ENCODE measurements at regions not wholly inside any gene's neighbourhood (a gene's known extent, or its start where the extent isn't known, plus 50 kb on each side); places are given as distances from the start of the nearest gene placed in this dataset.

DNA sequence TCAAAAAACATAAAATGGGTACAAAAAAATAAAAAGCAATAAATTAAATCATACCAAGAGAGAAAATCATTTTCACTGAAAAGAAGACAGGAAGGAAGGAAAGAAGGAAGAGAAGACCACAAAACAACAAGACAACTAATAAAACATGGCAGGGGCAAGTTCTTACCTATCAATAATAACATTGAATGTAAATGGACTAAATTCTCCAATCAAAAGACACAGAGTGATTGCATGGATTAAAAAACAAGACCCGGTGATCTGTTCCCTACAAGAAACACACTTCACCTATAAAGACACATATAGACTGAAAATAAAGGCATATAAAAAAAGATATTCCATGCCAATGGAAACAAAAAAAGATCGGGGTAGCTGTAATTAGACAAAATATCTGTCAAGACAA is 82.6 kb upstream of the CERS6 start:
- no peak for DNase-seq (ENCODE audit: extremely low read depth, low read depth, low spot score)

DNA sequence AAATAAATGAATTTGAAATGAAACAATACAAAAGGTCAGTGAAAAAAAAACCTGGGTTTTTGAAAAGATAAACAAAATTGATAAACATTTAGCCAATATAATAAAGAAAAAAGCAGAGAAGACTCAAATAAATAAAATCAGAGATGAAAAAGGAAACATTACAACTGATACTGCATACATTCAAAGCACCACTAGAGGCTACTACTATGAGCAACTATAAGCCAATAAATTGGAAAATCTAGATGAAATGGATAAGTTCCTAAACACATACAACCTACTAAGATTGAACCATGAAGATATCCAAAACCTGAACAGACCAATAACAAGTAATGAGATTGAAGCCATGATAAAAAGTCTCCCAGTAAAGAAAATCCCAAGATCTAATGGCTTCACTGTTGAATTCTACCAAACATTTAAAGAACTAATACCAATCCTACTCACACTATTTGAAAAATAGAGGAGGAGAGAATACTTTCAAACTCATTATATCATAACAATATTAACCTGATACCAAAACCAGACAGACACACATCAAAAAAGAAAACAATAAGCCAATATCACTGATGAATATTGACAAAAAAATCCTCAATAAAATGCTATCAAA is 80.8 kb upstream of the CERS6 start:
- no peak for DNase-seq (ENCODE audit: extremely low read depth, low read depth, low spot score)

DNA sequence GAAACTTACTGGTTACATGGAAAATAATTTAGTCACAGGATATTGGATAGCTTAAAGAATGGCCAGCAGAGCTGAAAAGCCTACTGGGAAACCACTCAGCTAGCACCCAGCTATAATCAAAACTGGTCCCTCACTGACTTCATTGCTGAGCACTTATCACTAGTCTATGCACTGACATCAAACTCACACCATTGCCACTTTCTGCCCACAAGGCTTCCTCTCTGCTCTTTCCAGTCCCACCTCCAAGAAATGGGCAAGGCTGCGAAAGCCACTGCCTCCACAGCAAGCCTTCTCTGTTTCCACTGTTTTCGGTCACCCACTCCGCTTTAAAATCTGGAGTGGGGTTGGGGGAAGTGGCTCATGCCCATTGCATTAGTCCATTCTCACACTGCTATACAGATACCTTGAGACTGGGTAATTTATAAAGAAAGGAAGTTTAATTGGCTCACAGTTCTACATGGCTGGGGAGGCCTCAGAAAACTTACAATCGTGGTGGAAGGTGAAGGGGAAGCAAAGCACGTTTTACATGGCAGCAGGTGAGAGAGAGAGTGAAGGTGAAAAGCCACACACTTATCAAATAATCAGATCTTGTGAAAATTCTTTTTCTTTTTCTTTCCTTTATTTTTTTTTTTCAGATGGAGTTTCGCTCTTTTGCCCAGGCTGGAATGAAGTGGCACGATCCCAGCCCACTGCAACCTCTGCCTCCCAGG is 77.0 kb upstream of the CERS6 start:
- no peak for DNase-seq (ENCODE audit: extremely low read depth, low read depth, low spot score)

DNA sequence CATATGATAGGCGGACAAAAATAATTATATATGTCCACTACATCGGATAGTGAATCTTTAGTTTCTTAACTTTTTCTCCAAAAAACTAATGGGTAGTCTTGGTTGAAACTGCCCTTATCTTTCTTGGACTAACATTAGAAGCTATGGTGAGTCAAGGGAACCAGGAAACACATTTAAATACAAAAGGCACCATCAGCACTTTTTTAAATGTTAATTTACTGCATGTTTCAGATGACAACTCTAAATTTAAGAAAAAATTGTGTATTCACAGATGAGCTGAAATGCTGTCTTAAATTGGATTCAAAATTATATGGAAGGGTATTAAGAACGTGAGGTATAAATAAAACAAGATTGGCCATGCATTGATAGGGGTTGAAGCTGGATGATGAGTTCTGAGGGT is 75.6 kb upstream of the CERS6 start:
- no peak for DNase-seq (ENCODE audit: extremely low read depth, low read depth, low spot score)

DNA sequence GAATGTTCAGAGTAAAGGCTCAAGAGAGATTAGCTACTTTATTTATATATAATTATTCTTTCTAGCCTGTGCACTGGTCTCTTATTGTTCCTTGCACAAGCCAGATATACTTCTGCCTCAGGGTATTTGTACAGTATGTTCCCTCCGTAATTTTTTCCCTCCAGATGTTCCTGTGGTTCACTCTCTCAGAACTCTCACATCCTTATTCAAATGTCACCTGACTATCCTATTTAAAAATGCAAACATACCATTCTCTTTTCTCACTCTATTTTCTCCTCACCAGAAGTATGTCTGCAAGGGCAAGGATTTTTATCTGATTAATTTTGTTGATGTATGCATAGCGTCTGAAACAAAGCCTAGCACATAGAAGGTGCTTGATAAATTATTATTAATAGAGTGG is 64.0 kb upstream of the CERS6 start:
- no peak for DNase-seq (ENCODE audit: extremely low read depth, low read depth, low spot score)

DNA sequence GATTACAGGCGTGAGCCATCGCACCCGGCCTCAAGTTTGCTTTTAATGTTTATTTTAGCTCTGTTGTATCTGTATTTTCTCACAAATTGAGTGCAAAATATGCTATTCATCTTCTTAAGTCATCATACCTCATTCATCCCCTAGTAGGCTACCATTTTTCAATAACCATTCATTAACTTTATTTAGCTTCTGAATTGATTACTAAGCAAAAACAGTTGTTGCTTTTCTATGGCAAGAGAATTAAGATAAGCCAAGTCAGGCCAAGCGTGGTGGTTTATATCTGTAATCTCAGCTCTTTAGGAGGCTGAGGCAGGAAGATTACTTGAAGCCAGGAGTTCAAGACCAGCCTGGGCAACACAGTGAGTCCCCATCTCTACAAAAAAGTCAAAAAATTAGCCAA is 63.3 kb upstream of the CERS6 start:
- no peak for DNase-seq (ENCODE audit: extremely low read depth, low read depth, low spot score)

DNA sequence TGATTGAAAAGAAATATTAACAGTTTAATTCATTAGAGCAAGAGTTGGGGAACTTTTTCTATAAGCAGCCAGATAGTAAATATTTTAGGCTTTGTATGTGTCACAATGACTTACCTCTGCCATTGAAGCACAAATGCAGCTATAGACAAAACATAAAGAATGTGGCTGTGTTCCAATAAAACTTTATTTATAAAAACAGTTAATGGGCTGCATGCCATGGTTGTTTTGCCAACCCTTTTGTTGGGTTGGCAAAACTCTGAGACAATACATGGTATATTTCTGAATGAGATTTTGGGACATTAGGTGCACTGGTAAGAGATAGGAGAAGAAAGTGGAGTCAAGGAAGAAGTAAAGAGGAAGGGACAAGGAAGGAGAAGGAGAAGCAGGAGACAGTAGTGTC is 61.8 kb upstream of the CERS6 start:
- no peak for DNase-seq (ENCODE audit: extremely low read depth, low read depth, low spot score)

DNA sequence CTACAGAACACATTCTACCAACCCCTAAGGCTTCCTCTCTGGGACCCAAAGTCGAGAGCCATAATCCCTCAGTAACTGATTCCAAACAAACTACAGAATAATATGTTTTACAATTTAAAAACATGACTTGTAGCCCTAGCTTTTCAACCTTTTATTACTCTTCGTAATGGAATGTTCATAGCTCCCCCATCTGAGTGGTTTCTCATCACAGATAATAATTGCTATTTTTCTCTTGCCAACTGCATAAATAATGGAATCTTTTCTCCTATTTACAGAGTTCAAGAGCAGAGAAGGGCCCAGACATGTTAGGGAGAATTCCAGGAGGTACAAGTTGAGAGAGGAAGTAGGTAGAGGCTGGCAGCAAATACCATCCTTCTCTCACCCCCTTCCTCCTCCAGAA is 59.9 kb upstream of the CERS6 start:
- DNase-seq (ENCODE audit: extremely low read depth, low read depth, low spot score), result no peak

DNA sequence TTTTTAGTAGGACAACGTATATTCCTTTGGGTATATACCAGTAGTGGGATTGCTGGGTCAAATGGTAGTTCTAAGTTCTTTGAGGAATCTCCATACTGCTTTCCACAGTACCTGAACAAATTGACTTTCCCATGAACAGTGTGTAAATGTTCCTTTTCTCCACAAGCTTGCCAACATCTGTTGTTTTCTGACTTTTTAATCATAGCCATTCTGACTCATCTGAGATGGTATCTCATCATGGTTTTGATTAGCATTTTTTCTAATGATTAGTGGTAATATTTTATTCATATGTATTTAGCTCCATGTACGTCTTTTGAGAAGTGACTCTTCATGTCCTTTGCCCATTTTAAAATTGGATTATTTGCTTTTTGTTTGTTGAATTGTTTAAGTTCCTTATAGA is 58.4 kb upstream of the CERS6 start:
- DNase-seq (ENCODE audit: extremely low read depth, low read depth, low spot score), result no peak

DNA sequence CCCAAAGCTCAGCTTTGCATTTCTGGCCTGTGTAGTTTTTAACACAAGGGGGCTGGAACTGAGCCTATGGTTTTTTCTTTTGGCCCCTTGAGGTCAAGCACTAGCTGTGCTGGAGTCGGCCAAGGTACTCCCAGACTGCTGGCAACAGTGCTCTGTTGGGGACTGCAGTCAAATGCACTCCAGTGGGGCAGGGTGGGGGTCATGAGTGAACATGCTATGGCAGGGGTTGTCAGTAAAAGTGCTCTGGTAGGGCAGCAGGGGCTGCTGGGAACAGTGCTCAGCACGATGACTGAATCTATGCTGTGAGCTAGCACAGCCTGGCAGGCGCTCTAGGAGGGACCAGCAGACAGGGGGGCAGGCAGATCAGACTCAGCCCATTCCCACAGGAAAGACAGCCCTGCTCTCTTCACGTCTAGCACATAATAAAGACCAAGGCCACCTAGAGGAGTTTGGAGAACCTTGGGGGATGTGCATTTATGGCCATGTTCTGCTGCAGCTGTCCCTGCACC is 55.0 kb upstream of the CERS6 start:
- DNase-seq (ENCODE audit: extremely low read depth, low read depth, low spot score), result no peak

DNA sequence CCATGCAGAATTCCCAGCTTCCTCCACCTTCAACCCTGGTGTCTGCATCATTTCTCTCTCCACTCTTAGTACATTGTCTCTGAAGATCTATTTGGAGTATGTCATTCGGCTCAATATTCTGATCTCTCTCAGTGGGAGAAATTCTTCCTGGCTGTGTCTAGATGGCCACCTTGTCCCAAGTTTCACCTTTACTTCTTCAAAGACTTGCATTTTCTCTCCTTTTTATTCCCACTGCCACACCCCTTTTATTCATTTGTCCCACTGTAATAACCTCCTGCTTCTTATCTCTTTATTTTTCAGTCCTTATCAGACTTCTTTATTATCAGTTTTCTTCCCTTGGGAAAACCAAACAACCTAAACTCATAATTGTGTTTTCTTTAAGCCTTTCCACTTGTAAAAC is 54.3 kb upstream of the CERS6 start:
- DNase-seq (ENCODE audit: extremely low read depth, low read depth, low spot score), result no peak

DNA sequence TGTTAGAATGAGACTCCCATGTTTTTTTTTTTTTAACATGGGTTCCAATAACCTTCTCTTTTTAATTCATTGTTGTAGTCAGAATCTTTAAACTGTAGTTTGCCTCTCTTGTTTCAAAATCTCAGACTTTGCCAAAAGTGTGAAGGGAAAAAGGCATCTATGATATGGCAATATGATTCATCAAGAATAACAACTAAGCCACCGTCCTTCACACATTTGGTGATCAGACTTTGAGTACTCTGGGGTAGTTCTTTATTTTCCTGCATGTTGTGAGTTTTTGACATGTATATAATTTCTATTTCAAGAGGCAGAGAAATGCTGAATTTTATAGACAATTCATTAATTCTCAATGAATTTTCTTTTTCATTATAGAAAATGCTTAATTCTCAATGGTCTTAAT is 53.5 kb upstream of the CERS6 start:
- no peak for DNase-seq (ENCODE audit: extremely low read depth, low read depth, low spot score)

DNA sequence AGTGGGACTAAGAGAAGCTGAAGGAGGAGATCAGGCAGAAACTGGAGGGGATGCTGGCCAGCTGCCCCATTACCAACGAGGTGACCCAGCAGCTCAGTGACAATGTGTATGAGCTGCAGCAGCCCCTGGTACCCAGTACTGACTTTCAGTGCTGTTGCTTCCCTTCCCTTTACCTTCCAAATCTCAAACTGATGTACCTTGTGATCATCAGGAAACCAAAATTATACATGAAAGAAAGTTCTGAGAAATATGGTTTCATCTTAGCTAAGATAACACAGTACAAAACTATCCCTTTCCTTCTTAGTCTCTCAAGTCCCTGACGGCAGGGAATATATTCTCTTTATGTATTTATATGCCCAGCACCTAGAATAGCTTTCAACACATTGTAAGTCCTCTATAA is 52.3 kb upstream of the CERS6 start:
- no peak for DNase-seq (ENCODE audit: extremely low read depth, low read depth, low spot score)

DNA sequence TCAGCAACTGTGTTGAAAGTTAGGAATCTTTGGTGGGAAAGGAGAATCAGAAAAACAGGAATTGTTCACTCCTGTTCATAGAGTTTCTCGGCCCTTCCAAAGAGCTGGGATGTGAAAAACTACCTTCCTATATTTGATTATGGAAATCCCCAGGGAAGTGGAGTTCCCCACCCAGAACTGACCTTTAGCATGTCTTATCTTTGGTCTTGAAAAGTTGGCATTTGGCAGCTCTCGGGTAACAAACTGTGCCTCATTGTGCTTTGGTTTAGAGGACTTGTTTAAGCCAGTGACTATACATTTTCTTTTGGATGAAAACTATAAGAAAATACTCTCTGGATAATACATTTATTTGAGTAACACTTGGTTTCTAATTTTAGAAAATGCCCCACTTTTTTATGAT is 51.3 kb upstream of the CERS6 start:
- DNase-seq (ENCODE audit: extremely low read depth, low read depth, low spot score), result no peak
